G401.6 (cell line): ENCODE measurements at regions not wholly inside any gene's neighbourhood (a gene's known extent, or its start where the extent isn't known, plus 50 kb on each side); places are given as distances from the start of the nearest gene placed in this dataset.

Experiments
- FAIRE-seq: peaks from 2 replicates; lab custom pipeline; 2012; peaks lifted over from hg19 to GRCh38; lab: Jason Lieb, UNC

GRCh38 chr11:80505771-80506170 lies 1064.9 kb upstream of the TENM4 start:
- FAIRE-seq = no peak

GRCh38 chr11:80503990-80504389 lies 1063.2 kb upstream of the TENM4 start:
- no peak for FAIRE-seq

- no peak for FAIRE-seq
Measured at GRCh38 chr11:80502511-80502910, 1061.7 kb upstream of the TENM4 start.

- FAIRE-seq = no peak
Measured at GRCh38 chr11:80495116-80495515, 1054.3 kb upstream of the TENM4 start.

DNA sequence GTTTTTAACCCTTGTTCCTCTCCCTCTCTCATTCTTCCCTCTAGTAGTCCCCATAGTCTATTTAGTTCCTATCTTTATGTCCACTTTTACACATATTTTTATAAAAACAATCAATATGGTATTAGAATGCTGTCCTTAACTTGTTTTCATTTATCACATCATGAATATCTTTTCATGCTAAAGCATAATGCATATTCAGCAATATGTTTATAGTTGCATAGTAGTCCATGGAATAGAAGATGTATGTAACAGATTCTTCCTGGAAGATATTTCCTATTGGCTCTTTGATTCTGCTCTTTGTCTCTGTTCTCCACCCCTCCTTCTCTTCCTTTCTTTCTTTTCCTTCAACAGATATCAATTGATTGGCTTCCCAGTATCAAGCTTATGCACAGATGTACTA lies 1047.1 kb upstream of the TENM4 start:
- no peak for FAIRE-seq

GRCh38 chr11:80486678-80487077 lies 1045.8 kb upstream of the TENM4 start:
- FAIRE-seq = no peak

DNA sequence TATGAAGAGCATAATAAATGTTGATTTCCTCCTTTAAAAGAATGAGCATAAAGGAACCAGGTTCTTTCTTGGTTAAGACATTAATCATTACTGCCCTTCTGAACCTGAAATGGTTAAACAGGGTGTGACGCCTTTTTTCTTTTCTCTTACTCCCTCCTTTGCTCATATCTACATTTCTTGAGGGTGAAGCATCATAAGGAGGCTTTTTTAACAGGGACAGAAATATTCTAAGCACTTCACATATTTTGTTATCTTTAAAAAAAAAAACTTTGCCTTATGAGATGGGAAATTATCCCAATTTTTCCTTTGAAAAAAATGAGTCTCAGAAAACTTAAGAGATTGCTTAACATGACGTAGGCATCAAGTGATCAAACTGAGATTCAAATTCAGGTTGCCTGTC lies 1036.3 kb upstream of the TENM4 start:
- no peak for FAIRE-seq

DNA sequence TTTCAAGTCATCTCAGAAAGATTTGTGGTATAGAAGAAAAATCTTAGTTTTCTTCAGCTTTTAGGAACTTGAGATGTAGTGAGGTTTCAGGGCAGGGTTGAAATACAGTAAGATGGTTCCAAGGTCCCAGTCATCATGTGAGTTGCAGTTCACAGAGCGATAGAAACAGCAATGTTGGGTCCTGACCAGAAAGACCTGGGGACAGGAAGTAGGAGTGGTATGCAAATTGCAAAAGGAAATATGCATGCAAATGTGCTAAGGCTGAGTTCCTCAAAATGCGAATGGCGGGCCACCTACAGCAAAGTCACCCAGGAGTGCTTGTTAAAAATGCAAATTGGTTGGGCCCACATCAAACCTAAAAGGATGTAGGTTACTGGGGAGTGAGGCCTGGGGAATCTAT lies 1032.7 kb upstream of the TENM4 start:
- no peak for FAIRE-seq

- FAIRE-seq = no peak
Measured at GRCh38 chr11:80469871-80470270, 1029.0 kb upstream of the TENM4 start.

GRCh38 chr11:80466570-80466969 lies 1025.7 kb upstream of the TENM4 start:
- no peak for FAIRE-seq

DNA sequence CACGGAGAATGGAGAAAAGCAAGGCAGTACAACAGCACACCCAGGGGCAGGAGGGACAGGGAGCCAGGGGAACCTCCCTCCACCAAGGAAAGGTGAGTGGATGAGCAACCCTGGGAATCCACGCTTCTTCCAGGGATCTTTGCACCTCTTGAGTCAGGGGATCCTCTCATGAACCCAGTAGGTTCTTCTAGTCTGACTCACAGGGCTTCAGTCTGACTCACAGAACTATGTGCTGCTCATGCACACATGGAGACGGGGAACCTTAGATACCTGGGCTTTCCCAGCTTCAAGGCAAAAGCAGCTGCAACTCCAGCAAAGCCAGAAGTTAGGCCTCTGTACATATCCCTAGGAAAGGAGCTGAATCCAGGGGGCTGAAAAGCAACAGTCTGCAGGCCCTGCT lies 1021.4 kb upstream of the TENM4 start:
- FAIRE-seq = no peak

- FAIRE-seq = no peak
Measured at GRCh38 chr11:80458376-80458775, 1017.5 kb upstream of the TENM4 start.

- FAIRE-seq = no peak
Measured at GRCh38 chr11:80457823-80458222, 1017.0 kb upstream of the TENM4 start.

- FAIRE-seq = no peak
Measured at GRCh38 chr11:80455818-80456217, 1015.0 kb upstream of the TENM4 start.

DNA sequence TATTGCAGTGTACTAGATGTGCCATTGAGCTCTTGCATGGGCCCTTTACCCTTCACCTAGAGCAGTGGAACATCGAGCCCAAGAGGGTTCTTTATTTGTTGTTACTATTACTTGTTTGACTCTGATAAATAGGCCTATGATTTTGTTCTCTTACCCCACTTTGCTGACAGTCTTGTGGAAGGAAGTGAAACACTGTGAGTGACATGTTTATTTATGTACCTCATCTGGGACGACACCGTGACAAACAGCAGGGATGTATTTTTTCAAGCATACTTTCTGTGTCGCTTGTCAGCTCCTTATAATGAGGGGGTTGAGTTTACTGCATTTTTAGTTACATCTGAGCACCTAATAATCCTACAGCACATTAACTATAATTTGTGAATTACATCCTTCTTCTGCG lies 1010.3 kb upstream of the TENM4 start:
- FAIRE-seq = no peak

GRCh38 chr11:80448709-80449108 lies 1007.9 kb upstream of the TENM4 start:
- no peak for FAIRE-seq

GRCh38 chr11:80443177-80443576 lies 1002.3 kb upstream of the TENM4 start:
- no peak for FAIRE-seq

DNA sequence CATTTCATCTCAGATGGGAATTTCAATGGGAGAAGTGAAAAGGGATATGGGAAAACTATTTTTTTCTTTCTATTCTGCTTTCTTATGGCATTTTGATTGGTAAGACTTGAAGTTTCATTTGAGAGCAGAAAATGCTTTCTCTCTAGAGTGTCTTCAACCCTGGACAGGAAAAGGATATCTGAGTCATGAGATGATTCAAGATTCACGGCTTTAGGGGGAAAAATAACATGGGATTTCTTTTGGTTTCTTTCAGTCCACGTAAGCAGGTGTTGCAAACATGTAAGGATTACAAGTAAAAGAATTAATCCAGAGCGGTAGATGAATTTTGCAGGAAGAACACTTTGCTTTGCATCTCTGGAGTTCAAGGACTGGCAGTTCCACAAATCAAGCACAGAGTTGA lies 1001.0 kb upstream of the TENM4 start:
- no peak for FAIRE-seq

DNA sequence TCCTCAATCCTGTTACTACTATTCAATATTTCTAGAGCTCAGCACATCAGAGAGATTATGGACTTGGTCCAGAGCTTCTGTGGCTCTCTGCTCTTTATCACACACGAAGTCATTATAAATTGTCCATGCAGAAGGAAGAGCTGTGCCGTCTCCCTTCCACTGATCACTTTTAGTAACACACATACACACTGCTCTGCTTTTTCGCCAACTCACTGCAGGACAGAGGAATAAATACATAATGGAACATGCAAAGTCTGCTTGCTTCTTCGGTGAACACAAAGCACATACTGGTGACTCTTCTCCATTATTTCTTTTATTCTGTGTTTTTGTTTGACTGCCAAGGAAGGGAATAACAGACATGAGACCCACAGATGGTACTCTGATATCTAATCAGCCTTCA lies 1000.0 kb upstream of the TENM4 start:
- no peak for FAIRE-seq

DNA sequence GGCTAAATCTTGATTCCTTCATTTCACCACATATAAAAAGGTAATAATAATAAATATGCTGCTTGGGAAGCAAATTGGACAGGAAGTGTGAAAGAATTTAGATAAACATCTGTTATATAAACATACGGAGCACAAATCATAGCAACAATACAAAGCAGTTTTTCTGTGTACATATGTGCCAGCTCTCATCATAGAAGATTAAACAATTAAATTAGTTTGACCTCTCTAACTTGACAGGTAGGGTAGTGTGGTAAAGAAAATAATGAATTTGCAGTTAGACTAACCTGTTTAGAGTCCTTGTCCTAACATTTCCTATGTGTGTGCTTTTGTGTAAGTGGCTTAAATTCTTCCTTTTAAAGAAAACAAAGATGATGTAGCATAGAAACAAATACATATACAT lies 995.7 kb upstream of the TENM4 start:
- FAIRE-seq = no peak

- no peak for FAIRE-seq
Measured at GRCh38 chr11:80435345-80435744, 994.5 kb upstream of the TENM4 start.

- FAIRE-seq = no peak
Measured at GRCh38 chr11:80432057-80432456, 991.2 kb upstream of the TENM4 start.

DNA sequence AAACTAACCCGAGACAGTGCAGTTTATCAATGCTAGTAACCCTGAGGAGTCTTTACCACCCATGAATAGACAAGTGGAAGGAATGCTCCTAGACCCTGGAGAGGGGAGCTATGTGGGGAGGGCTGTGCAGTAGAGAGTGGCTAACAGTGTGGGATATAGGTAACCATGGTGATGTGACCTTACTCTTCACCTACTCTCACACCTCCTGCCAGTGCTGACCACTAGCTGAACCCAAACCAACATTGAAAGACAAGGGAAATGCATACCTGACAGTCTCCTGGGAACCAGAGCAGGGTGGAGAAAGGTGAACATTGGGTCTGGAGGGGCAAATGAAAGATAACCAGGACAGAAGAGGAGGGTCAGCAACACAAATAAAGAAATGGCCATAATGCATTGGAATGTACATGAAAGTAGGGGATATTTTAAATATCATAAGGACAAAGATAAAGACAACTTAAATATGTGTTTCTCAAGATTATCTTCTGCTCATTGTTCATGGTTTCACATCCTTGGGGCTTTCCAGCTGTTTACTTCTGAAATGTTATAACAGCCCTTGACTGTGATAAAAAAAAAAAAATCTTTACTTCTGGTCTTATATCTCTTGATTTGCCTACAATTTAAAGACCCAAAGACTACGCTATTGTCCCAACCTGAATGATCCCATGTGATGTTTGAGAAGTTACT lies 983.3 kb upstream of the TENM4 start:
- no peak for FAIRE-seq

- FAIRE-seq = no peak
Measured at GRCh38 chr11:80420374-80420773, 979.5 kb upstream of the TENM4 start.

DNA sequence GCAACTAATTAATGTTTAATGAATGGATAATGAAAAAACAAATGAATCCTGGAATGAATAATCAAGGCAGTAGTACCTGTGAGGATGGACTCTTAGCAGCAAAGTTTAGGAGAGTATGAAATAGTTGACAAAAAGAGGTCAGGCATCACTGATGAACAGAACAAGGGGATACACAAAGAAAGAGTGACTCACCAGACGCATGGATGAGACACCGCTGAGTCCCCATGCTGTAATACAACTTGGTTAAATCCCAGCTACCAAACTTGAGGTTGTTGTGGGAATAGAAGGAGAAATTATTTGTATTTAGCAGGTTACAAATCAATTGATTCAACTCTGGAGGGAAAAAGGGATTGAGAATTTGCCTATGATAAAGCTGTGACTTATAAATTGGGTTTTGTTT lies 976.9 kb upstream of the TENM4 start:
- no peak for FAIRE-seq
